SK-N-SH treated with all-trans-retinoic acid at 6 μM for 48 hours (cell line): ENCODE measurements at regions not wholly inside any gene's neighbourhood (a gene's known extent, or its start where the extent isn't known, plus 50 kb on each side); places are given as distances from the start of the nearest gene placed in this dataset.

Experiments used
- BACH2 ChIP-seq: fragments of 250-450 bp; sonication (Bioruptor Pico); IDR thresholded peaks from 2 replicates; pipeline ENCODE4 v1.9.0; 2021; ENCODE audit warnings: mild to moderate bottlenecking, borderline replicate concordance
- CSDC2 ChIP-seq: fragments of 250-450 bp; sonication (Bioruptor Pico); IDR thresholded peaks from 2 replicates; pipeline ENCODE4 v1.5.0; 2020; ENCODE audit warnings: mild to moderate bottlenecking, moderate library complexity
- CSRNP3 ChIP-seq: fragments of 250-450 bp; sonication (Bioruptor Pico); IDR thresholded peaks from 2 replicates; pipeline ENCODE4 v1.5.1; 2021; ENCODE audit warnings: mild to moderate bottlenecking, moderate library complexity
- PATZ1 ChIP-seq: fragments of 250-450 bp; sonication (Bioruptor Pico); IDR thresholded peaks from 2 replicates; pipeline ENCODE4 v1.8.0; 2020; ENCODE audit warnings: mild to moderate bottlenecking, moderate library complexity, borderline replicate concordance
- TCF4 ChIP-seq: fragments of 250-450 bp; sonication (Bioruptor Pico); IDR thresholded peaks from 2 replicates; pipeline ENCODE4 v1.8.0; 2021; ENCODE audit warnings: mild to moderate bottlenecking, moderate library complexity, borderline replicate concordance
- ZFP3 ChIP-seq: fragments of 250-450 bp; sonication (Bioruptor Pico); IDR thresholded peaks from 2 replicates; pipeline ENCODE4 v1.5.0; 2020; ENCODE audit warnings: mild to moderate bottlenecking, moderate library complexity
- ZFP30 ChIP-seq: fragments of 450-650 bp; formaldehyde crosslinking; IDR thresholded peaks from 2 replicates; pipeline ENCODE4 v1.5.0; 2022; ENCODE audit warnings: mild to moderate bottlenecking, moderate library complexity
- ZNF70 ChIP-seq: fragments of 450-650 bp; formaldehyde crosslinking; IDR thresholded peaks from 2 replicates; pipeline ENCODE4 v1.5.0; 2020; ENCODE audit warnings: mild to moderate bottlenecking, moderate library complexity
- ZNF8 ChIP-seq: fragments of 450-650 bp; formaldehyde crosslinking; IDR thresholded peaks from 2 replicates; pipeline ENCODE4 v1.5.0; 2020; ENCODE audit warnings: mild to moderate bottlenecking, moderate library complexity

GRCh38 chr5:76025069-76025468 is 58.1 kb upstream of the SV2C start:
- TF ChIP-seq BACH2 (CRISPR knock-in tag) (no peak), PATZ1 (CRISPR knock-in tag) (no peak), ZFP3 (CRISPR knock-in tag) (no peak), CSDC2 (CRISPR knock-in tag) (no peak), ZFP30 (CRISPR knock-in tag) (no peak), ZNF8 (CRISPR knock-in tag) (no peak), TCF4 (peak; percentile 29; the same call in 1 of the 2 replicates), CSRNP3 (CRISPR knock-in tag) (no peak), ZNF70 (CRISPR knock-in tag) (no peak)
